Hepatocyte (in vitro differentiated cells): ENCODE measurements at regions not wholly inside any gene's neighbourhood (a gene's known extent, or its start where the extent isn't known, plus 50 kb on each side); places are given as distances from the start of the nearest gene placed in this dataset.

Experiments used
- DNase-seq: peaks from one replicate; pipeline ENCODE4 v3.0.0-alpha.2; 2016; ENCODE audit warnings: low spot score
- H2AFZ ChIP-seq: fragments of 200-600 bp; sonication (generic); 2 replicates; pipeline ENCODE4 v1.6.0; 2016; ENCODE audit warnings: antibody characterized with exemption, mild to moderate bottlenecking
- H3K27ac ChIP-seq: fragments of 200-600 bp; sonication (generic); 2 replicates; pipeline ENCODE4 v1.5.1; 2016; ENCODE audit warnings: mild to moderate bottlenecking
- H3K27me3 ChIP-seq: fragments of 200-600 bp; sonication (generic); 2 replicates; pipeline ENCODE4 v1.6.1; 2016
- H3K36me3 ChIP-seq: fragments of 200-600 bp; sonication (generic); replicated peaks from 2 replicates; pipeline ENCODE4 v1.5.1; 2016; ENCODE audit warnings: low read depth; ENCODE audit not compliant: insufficient read depth
- H3K4me1 ChIP-seq: fragments of 200-600 bp; sonication (generic); 2 replicates; pipeline ENCODE4 v1.5.1; 2016; ENCODE audit warnings: mild to moderate bottlenecking, moderate library complexity; ENCODE audit not compliant: insufficient read depth
- H3K4me2 ChIP-seq: fragments of 200-600 bp; sonication (generic); 2 replicates; pipeline ENCODE4 v1.6.0; 2016
- H3K4me3 ChIP-seq: fragments of 200-600 bp; sonication (generic); 2 replicates; pipeline ENCODE4 v1.5.1; 2016; ENCODE audit warnings: mild to moderate bottlenecking
- H3K79me2 ChIP-seq: fragments of 200-600 bp; sonication (generic); 2 replicates; pipeline ENCODE4 v1.6.0; 2017; ENCODE audit warnings: mild to moderate bottlenecking
- H3K9me2 ChIP-seq: fragments of 200-600 bp; sonication (generic); replicated peaks from 2 replicates; pipeline ENCODE4 v1.6.0; 2017; ENCODE audit warnings: mild to moderate bottlenecking; ENCODE audit not compliant: insufficient read depth
- H3K9me3 ChIP-seq: fragments of 200-600 bp; sonication (generic); 2 replicates; pipeline ENCODE4 v1.5.1; 2016; ENCODE audit warnings: low read depth, mild to moderate bottlenecking
- H4K20me1 ChIP-seq: fragments of 200-600 bp; sonication (generic); 2 replicates; pipeline ENCODE4 v1.6.0; 2016; ENCODE audit warnings: mild to moderate bottlenecking; ENCODE audit not compliant: insufficient read depth, poor library complexity, severe bottlenecking
- CTCF ChIP-seq: fragments of 200-600 bp; sonication (generic); IDR thresholded peaks from 2 replicates; pipeline ENCODE4 v1.5.1; 2016; ENCODE audit warnings: antibody characterized with exemption, mild to moderate bottlenecking; ENCODE audit not compliant: poor library complexity
- EZH2 ChIP-seq: fragments of 200-600 bp; sonication (generic); IDR thresholded peaks from 2 replicates; pipeline ENCODE4 v1.6.1; 2016; ENCODE audit warnings: antibody characterized with exemption, mild to moderate bottlenecking, borderline replicate concordance
- EZH2phosphoT487 ChIP-seq: fragments of 200-600 bp; sonication (generic); IDR thresholded peaks from one replicate; pipeline ENCODE4 v1.6.1; 2018; ENCODE audit warnings: antibody characterized with exemption, mild to moderate bottlenecking, low read depth, moderate library complexity; ENCODE audit not compliant: unreplicated experiment, severe bottlenecking
- WGBS: methylation state at CpG from one replicate; pipeline ENCODE4 v1.1.6; 2016; ENCODE audit warnings: low lambda C conversion rate; ENCODE audit errors: missing lambda C conversion rate; 5-methylcytosine and 5-hydroxymethylcytosine counted together

- H4K20me1 ChIP-seq = no peaks in the 10 kb centered on the region
These were observed 472.4 kb downstream of the ATP23 start for GRCh38 chr12:58413794-58414193.

GRCh38 chr12:58414398-58414871, 473.1 kb downstream of the ATP23 start:
- Histone ChIP-seq H3K4me3 (no peak overlapping the region), H4K20me1 (no peaks in the 10 kb centered on the region), H3K79me2 (no peaks in the 10 kb centered on the region), H2AFZ (no peak overlapping the region), H3K4me1 (peaks cover 38% of the 10 kb centered on the region), H3K9me2 (no peaks in the 10 kb centered on the region), H3K9me3 (no peaks in the 10 kb centered on the region), H3K27me3 (no peaks in the 10 kb centered on the region), H3K36me3 (no peaks in the 10 kb centered on the region), H3K4me2 (no peak overlapping the region), H3K27ac (peak overlapping the region; percentile 88)
- TF ChIP-seq EZH2phosphoT487 = no peak
- whole genome bisulfite sequencing = 15% methylated on average over 2 of the region's 2 CpGs
- peak; percentile 22 for DNase-seq

More at GRCh38 chr12:58413794-58414193, 472.4 kb downstream of the ATP23 start:
- no peaks in the 10 kb centered on the region for H3K27me3 ChIP-seq
- peak; percentile 48 for DNase-seq
- no peak for TF ChIP-seq CTCF
- no peak for TF ChIP-seq EZH2
- no peak for TF ChIP-seq EZH2phosphoT487
- peak overlapping the region; percentile 88 for H3K27ac ChIP-seq
- no peaks in the 10 kb centered on the region for H3K79me2 ChIP-seq
- H3K9me2 ChIP-seq = no peaks in the 10 kb centered on the region
- H3K9me3 ChIP-seq = no peaks in the 10 kb centered on the region
- H2AFZ ChIP-seq = no peak overlapping the region
- no peak overlapping the region for H3K4me3 ChIP-seq
- peak overlapping the region; percentile 14 for H3K4me2 ChIP-seq
- H3K4me1 ChIP-seq = peaks cover 37% of the 10 kb centered on the region
- WGBS = 29% methylated on average over 1 of the region's 1 CpG
- H3K36me3 ChIP-seq = no peaks in the 10 kb centered on the region

GRCh38 chr12:58415716-58416115, 474.3 kb downstream of the ATP23 start:
- H4K20me1 ChIP-seq = no peaks in the 10 kb centered on the region
- H3K9me2 ChIP-seq = no peaks in the 10 kb centered on the region
- H3K4me1 ChIP-seq = peaks cover 50% of the 10 kb centered on the region
- H3K4me2 ChIP-seq = no peak overlapping the region
- no peaks in the 10 kb centered on the region for H3K36me3 ChIP-seq
- peak overlapping the region; percentile 88 for H3K27ac ChIP-seq
- no peaks in the 10 kb centered on the region for H3K9me3 ChIP-seq
- no peaks in the 10 kb centered on the region for H3K79me2 ChIP-seq
- H2AFZ ChIP-seq = no peak overlapping the region
- no peak for DNase-seq
- no peak overlapping the region for H3K4me3 ChIP-seq
- TF ChIP-seq EZH2phosphoT487 (no peak), EZH2 (no peak), CTCF (no peak)
- no peaks in the 10 kb centered on the region for H3K27me3 ChIP-seq

- Histone ChIP-seq H3K4me3 (no peak overlapping the region), H3K4me2 (no peak overlapping the region), H3K36me3 (no peaks in the 10 kb centered on the region), H3K27me3 (no peaks in the 10 kb centered on the region), H4K20me1 (no peaks in the 10 kb centered on the region), H3K27ac (peak overlapping the region; percentile 53), H3K4me1 (peaks cover 50% of the 10 kb centered on the region), H3K79me2 (no peaks in the 10 kb centered on the region), H2AFZ (no peak overlapping the region), H3K9me2 (no peaks in the 10 kb centered on the region), H3K9me3 (no peaks in the 10 kb centered on the region)
- peak; percentile 54 for DNase-seq
- TF ChIP-seq CTCF (peak; percentile 40), EZH2 (no peak), EZH2phosphoT487 (no peak)
- 52% methylated on average over 2 of the region's 2 CpGs for WGBS
These were observed 474.9 kb downstream of the ATP23 start for GRCh38 chr12:58416236-58416635.
